NCI-H1930 (cell line): ENCODE measurements at regions not wholly inside any gene's neighbourhood (a gene's known extent, or its start where the extent isn't known, plus 50 kb on each side); places are given as distances from the start of the nearest gene placed in this dataset.
"Not testable (repeated sequence)": the region's sequence is repeated elsewhere in the genome, so short reads cannot be mapped to it uniquely, and the experiment has no call there.

Experiments
- DNase-seq, 2 experiments: peaks; one replicate each; lab custom pipeline; 2025; lab: John Stamatoyannopoulos, UW

GRCh38 chr5:19229179-19229835, 758.7 kb downstream of the CDH18 start:
- DNase-seq = no peak

GRCh38 chr5:19233573-19233972, 754.4 kb downstream of the CDH18 start:
- DNase-seq = no peak

GRCh38 chr5:19235101-19235584, 752.9 kb downstream of the CDH18 start:
- DNase-seq = no peak

- DNase-seq = no peak
Measured at GRCh38 chr5:19240170-19240569, 747.8 kb downstream of the CDH18 start.

- DNase-seq = no peak
Measured at GRCh38 chr5:19241690-19242089, 746.3 kb downstream of the CDH18 start.

- DNase-seq = not testable (repeated sequence)
Measured at GRCh38 chr5:19246191-19246590, 741.8 kb downstream of the CDH18 start.

- no peak for DNase-seq
Measured at GRCh38 chr5:19247302-19247701, 740.7 kb downstream of the CDH18 start.

- DNase-seq = no peak
Measured at GRCh38 chr5:19256036-19256435, 732.0 kb downstream of the CDH18 start.

- DNase-seq = no peak
Measured at GRCh38 chr5:19258686-19259085, 729.3 kb downstream of the CDH18 start.

- no peak for DNase-seq
Measured at GRCh38 chr5:19261879-19262278, 726.1 kb downstream of the CDH18 start.

- DNase-seq = no peak
Measured at GRCh38 chr5:19264821-19265220, 723.2 kb downstream of the CDH18 start.

GRCh38 chr5:19266791-19267190, 721.2 kb downstream of the CDH18 start:
- DNase-seq = no peak

- no peak for DNase-seq
Measured at GRCh38 chr5:19270153-19270552, 717.8 kb downstream of the CDH18 start.

- no peak for DNase-seq
Measured at GRCh38 chr5:19274578-19274977, 713.4 kb downstream of the CDH18 start.

GRCh38 chr5:19285286-19285685, 702.7 kb downstream of the CDH18 start:
- DNase-seq = no peak

GRCh38 chr5:19287548-19288277, 700.3 kb downstream of the CDH18 start:
- DNase-seq = not testable (repeated sequence)

GRCh38 chr5:19288311-19288710, 699.7 kb downstream of the CDH18 start:
- not testable (repeated sequence) for DNase-seq

GRCh38 chr5:19297934-19298333, 690.1 kb downstream of the CDH18 start:
- DNase-seq = no peak

GRCh38 chr5:19301271-19301670, 686.7 kb downstream of the CDH18 start:
- DNase-seq = no peak

GRCh38 chr5:19314840-19315239, 673.2 kb downstream of the CDH18 start:
- DNase-seq = no peak

GRCh38 chr5:19319252-19319651, 668.7 kb downstream of the CDH18 start:
- no peak for DNase-seq

GRCh38 chr5:19322716-19323485, 665.1 kb downstream of the CDH18 start:
- DNase-seq = no peak

- DNase-seq = no peak
Measured at GRCh38 chr5:19334278-19334677, 653.7 kb downstream of the CDH18 start.
